ENCODE measurements at regions not wholly inside any gene's neighbourhood (a gene's known extent, or its start where the extent isn't known, plus 50 kb on each side); places are given as distances from the start of the nearest gene placed in this dataset.

DNA sequence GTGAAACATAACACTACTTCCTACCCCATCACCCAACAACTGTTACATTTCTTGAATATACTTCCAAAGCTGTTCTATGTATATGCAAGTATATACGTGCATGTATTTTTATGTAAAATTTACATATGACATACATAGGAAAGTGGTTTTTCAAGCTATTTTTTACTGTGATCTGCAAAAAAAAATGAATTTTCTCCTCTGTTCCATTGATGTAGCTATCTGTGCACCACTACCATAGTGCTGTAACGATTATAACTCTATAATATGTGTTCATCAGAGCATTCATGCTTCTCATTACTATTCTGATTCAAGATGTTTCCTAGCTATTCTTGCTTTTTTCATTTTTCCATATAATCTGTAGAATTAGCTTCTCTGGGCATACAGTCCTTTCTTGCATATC lies 164.0 kb downstream of the DEPDC1B start:
- TF ChIP-seq, protein P1, sequence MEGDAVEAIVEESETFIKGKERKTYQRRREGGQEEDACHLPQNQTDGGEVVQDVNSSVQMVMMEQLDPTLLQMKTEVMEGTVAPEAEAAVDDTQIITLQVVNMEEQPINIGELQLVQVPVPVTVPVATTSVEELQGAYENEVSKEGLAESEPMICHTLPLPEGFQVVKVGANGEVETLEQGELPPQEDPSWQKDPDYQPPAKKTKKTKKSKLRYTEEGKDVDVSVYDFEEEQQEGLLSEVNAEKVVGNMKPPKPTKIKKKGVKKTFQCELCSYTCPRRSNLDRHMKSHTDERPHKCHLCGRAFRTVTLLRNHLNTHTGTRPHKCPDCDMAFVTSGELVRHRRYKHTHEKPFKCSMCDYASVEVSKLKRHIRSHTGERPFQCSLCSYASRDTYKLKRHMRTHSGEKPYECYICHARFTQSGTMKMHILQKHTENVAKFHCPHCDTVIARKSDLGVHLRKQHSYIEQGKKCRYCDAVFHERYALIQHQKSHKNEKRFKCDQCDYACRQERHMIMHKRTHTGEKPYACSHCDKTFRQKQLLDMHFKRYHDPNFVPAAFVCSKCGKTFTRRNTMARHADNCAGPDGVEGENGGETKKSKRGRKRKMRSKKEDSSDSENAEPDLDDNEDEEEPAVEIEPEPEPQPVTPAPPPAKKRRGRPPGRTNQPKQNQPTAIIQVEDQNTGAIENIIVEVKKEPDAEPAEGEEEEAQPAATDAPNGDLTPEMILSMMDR (conservative IDR thresholded peaks at IDR 0.05; ENCODE audit: low read depth, low read length) = no peak
- TF ChIP-seq POLR2A (IDR thresholded peaks at IDR 0.05; ENCODE audit: low read depth, low read length) (no peak), SMC3 (IDR thresholded peaks at IDR 0.05; ENCODE audit: low read depth, low read length) (no peak), RCOR1 (IDR thresholded peaks at IDR 0.05; ENCODE audit: insufficient replicate concordance, low read length) (no peak)
